SU-DHL-6 (cell line): ENCODE measurements at regions not wholly inside any gene's neighbourhood (a gene's known extent, or its start where the extent isn't known, plus 50 kb on each side); places are given as distances from the start of the nearest gene placed in this dataset.

Experiments
- H2AFZ ChIP-seq: fragments of 200-600 bp; sonication (generic); 2 replicates; pipeline ENCODE4 v1.6.1; 2014; ENCODE audit warnings: low read depth, mild to moderate bottlenecking, moderate library complexity, mixed read lengths, antibody characterized with exemption, low read length; ENCODE audit not compliant: severe bottlenecking
- H3F3A ChIP-seq: fragments of 200-600 bp; shearing (Covaris generic); 2 replicates; pipeline ENCODE4 v1.6.0; 2016; ENCODE audit warnings: antibody characterized with exemption, mild to moderate bottlenecking; ENCODE audit not compliant: insufficient read depth
- H3K27ac ChIP-seq: fragments of 200-600 bp; sonication (generic); 2 replicates; pipeline ENCODE4 v1.5.1; 2016; ENCODE audit warnings: low read depth, mild to moderate bottlenecking, low read length, moderate library complexity, mixed read lengths
- H3K27me3 ChIP-seq: fragments of 200-600 bp; sonication (generic), shearing (Covaris generic); 2 replicates; pipeline ENCODE4 v1.6.0; 2014; ENCODE audit warnings: mild to moderate bottlenecking, low read length
- H3K36me3 ChIP-seq: fragments of 200-600 bp; sonication (generic); 2 replicates; pipeline ENCODE4 v1.6.1; 2014; ENCODE audit warnings: mild to moderate bottlenecking, low read length, mixed read lengths
- H3K4me2 ChIP-seq: fragments of 300-600, 200-600 bp; shearing (Covaris generic), sonication (generic); 2 replicates; pipeline ENCODE4 v1.6.0; 2014; ENCODE audit warnings: low read length, low read depth, mild to moderate bottlenecking; ENCODE audit not compliant: poor library complexity, severe bottlenecking
- H3K4me3 ChIP-seq: fragments of 200-600 bp; sonication (generic); 2 replicates; pipeline ENCODE4 v1.5.1; 2014; ENCODE audit warnings: antibody characterized with exemption, low read length, mild to moderate bottlenecking, mixed read lengths; ENCODE audit not compliant: insufficient read depth, poor library complexity, severe bottlenecking
- H3K79me2 ChIP-seq: fragments of 200-600 bp; sonication (generic); 2 replicates; pipeline ENCODE4 v1.6.1; 2014; ENCODE audit warnings: mild to moderate bottlenecking, low read length, moderate library complexity; ENCODE audit not compliant: insufficient read depth
- H3K9ac ChIP-seq: fragments of 200-600 bp; sonication (generic); 2 replicates; pipeline ENCODE4 v1.7.0; 2014; ENCODE audit warnings: mild to moderate bottlenecking, low read length
- H3K9me2 ChIP-seq: fragments of 200-600 bp; sonication (generic); replicated peaks from 2 replicates; pipeline ENCODE4 v1.6.1; 2014; ENCODE audit warnings: low read length; ENCODE audit not compliant: insufficient read depth
- H3K9me3 ChIP-seq: fragments of 200-600 bp; sonication (generic); 2 replicates; pipeline ENCODE4 v1.6.1; 2014; ENCODE audit warnings: low read length, mixed read lengths; ENCODE audit not compliant: insufficient read depth
- H4K20me1 ChIP-seq: fragments of 200-600 bp; sonication (generic); 2 replicates; pipeline ENCODE4 v1.6.1; 2014; ENCODE audit warnings: low read depth, mild to moderate bottlenecking, antibody characterized with exemption, low read length, moderate library complexity, mixed read lengths
- EZH2phosphoT487 ChIP-seq: fragments of 200-600 bp; sonication (generic), shearing (Covaris generic); conservative IDR thresholded peaks from 2 replicates; pipeline ENCODE4 v1.6.1; 2018; ENCODE audit warnings: mild to moderate bottlenecking, antibody characterized with exemption, low read length, moderate library complexity, mixed read lengths
- TF ChIP-seq, protein P1 (sequence below): fragments of 200-600 bp; sonication (generic); IDR thresholded peaks from one replicate; pipeline ENCODE4 v1.5.1; 2017; ENCODE audit warnings: antibody characterized with exemption, mild to moderate bottlenecking, low read length, moderate library complexity; ENCODE audit not compliant: insufficient read depth, poor library complexity, severe bottlenecking

DNA sequence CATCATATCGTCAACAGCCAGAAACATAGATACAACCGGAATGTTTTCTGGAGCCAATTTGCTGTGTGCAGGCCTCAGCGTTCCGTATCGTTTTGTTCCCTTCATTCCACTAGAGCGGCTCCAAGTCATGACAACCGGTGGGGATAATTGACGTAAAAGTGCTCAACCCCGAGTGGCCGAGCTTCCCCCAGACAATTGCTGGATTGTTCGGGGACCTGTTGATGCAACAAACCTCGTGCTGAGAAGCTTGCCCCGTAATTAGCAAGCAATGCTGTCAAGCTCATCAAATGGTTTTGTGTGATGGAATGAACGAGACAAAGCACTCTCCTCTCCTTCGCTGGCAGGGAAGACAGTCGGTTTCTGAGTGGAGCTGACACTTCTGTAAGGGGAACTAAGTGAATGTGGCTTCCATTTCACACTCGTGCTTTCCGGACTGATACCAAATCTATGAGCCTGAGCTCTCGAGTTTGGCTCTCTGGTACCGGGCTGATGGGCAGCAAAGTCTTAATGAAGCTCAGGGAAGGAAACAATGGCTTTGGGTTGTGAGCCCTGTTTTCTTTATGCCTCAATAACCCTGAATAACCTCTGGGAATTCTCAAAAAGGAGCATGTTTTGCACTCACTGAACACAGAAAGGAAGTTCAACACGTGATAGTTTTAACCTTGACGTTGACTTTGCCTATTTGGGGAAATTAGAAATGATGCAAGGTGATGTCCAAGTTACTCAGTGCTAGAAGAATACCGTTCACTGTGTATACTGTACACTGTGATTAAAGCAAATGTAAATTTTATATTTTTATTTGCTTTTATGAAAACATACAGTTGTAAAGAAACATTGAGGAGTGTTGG, 220.5 kb downstream of the BAMBI start:
- no peak overlapping the region for H3K27ac ChIP-seq
- H3K9me3 ChIP-seq = no peaks in the 10 kb centered on the region
- H3K4me2 ChIP-seq = no peak overlapping the region
- H3K9ac ChIP-seq = no peak overlapping the region
- H3K4me3 ChIP-seq = no peak overlapping the region
- no peaks in the 10 kb centered on the region for H3F3A ChIP-seq
- no peaks in the 10 kb centered on the region for H3K79me2 ChIP-seq
- H2AFZ ChIP-seq = no peak overlapping the region
- no peaks in the 10 kb centered on the region for H3K27me3 ChIP-seq
- H4K20me1 ChIP-seq = no peaks in the 10 kb centered on the region
- no peaks in the 10 kb centered on the region for H3K9me2 ChIP-seq
- no peaks in the 10 kb centered on the region for H3K36me3 ChIP-seq
- TF ChIP-seq, protein P1, sequence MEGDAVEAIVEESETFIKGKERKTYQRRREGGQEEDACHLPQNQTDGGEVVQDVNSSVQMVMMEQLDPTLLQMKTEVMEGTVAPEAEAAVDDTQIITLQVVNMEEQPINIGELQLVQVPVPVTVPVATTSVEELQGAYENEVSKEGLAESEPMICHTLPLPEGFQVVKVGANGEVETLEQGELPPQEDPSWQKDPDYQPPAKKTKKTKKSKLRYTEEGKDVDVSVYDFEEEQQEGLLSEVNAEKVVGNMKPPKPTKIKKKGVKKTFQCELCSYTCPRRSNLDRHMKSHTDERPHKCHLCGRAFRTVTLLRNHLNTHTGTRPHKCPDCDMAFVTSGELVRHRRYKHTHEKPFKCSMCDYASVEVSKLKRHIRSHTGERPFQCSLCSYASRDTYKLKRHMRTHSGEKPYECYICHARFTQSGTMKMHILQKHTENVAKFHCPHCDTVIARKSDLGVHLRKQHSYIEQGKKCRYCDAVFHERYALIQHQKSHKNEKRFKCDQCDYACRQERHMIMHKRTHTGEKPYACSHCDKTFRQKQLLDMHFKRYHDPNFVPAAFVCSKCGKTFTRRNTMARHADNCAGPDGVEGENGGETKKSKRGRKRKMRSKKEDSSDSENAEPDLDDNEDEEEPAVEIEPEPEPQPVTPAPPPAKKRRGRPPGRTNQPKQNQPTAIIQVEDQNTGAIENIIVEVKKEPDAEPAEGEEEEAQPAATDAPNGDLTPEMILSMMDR = no peak
- no peak for TF ChIP-seq EZH2phosphoT487

DNA sequence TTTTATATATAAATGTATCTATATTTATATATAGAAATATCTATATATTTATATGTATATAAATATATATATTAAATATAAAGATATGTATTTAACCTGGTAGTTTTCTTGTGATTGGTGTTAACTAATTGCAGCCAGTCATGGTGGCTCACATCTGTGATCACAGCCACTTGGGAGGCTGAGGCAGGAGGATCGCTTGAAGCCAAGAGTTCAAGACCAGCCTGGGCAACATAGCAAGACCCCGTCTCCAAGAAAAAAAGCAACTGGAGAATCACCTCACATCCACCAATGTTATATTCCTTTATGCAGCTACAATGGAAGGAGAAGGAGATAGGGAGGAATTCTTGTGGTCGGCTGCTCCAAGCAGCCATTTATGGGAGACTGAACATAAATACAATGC, 224.9 kb downstream of the BAMBI start:
- no peaks in the 10 kb centered on the region for H3K27me3 ChIP-seq
- TF ChIP-seq EZH2phosphoT487 = no peak
- TF ChIP-seq, protein P1 = no peak
- no peaks in the 10 kb centered on the region for H3K79me2 ChIP-seq
- no peaks in the 10 kb centered on the region for H4K20me1 ChIP-seq
- H3K4me3 ChIP-seq = no peak overlapping the region
- H3K9ac ChIP-seq = no peak overlapping the region
- no peaks in the 10 kb centered on the region for H3K9me2 ChIP-seq
- no peak overlapping the region for H2AFZ ChIP-seq
- H3F3A ChIP-seq = no peaks in the 10 kb centered on the region
- H3K4me2 ChIP-seq = no peak overlapping the region
- no peak overlapping the region for H3K27ac ChIP-seq
- no peaks in the 10 kb centered on the region for H3K9me3 ChIP-seq
- no peaks in the 10 kb centered on the region for H3K36me3 ChIP-seq

GRCh38 chr10:28903063-28903462, 225.7 kb downstream of the BAMBI start:
- Histone ChIP-seq H3K9me2 (no peaks in the 10 kb centered on the region), H3K79me2 (no peaks in the 10 kb centered on the region), H3K27me3 (no peaks in the 10 kb centered on the region), H3K9ac (no peak overlapping the region), H3K27ac (no peak overlapping the region), H3F3A (no peaks in the 10 kb centered on the region), H3K4me2 (no peak overlapping the region), H3K4me3 (no peak overlapping the region), H3K36me3 (no peaks in the 10 kb centered on the region), H3K9me3 (no peaks in the 10 kb centered on the region), H2AFZ (no peak overlapping the region), H4K20me1 (no peaks in the 10 kb centered on the region)
- no peak for TF ChIP-seq EZH2phosphoT487
- TF ChIP-seq, protein P1 = no peak
